Ecto neural progenitor cell (in vitro differentiated cells): ENCODE measurements at regions not wholly inside any gene's neighbourhood (a gene's known extent, or its start where the extent isn't known, plus 50 kb on each side); places are given as distances from the start of the nearest gene placed in this dataset.

Source experiments
- DNase-seq: peaks from one replicate; pipeline ENCODE4 v3.0.0-alpha.2; 2018; ENCODE audit warnings: low spot score

GRCh38 chr13:74084375-74084935 is 49.7 kb downstream of the KLF12 start:
- no peak for DNase-seq

GRCh38 chr13:74082741-74083160 is 51.5 kb downstream of the KLF12 start:
- DNase-seq: no peak

GRCh38 chr13:74080762-74081161 is 53.4 kb downstream of the KLF12 start:
- DNase-seq: no peak

- DNase-seq: no peak
These were observed 56.4 kb downstream of the KLF12 start for GRCh38 chr13:74077792-74078191.

- no peak for DNase-seq
These were observed 56.8 kb downstream of the KLF12 start for GRCh38 chr13:74077375-74077774.

- DNase-seq: no peak
These were observed 59.5 kb downstream of the KLF12 start for GRCh38 chr13:74074723-74075122.

- no peak for DNase-seq
These were observed 60.9 kb downstream of the KLF12 start for GRCh38 chr13:74073274-74073673.

- DNase-seq: no peak
These were observed 63.7 kb downstream of the KLF12 start for GRCh38 chr13:74070513-74070912.

GRCh38 chr13:74070065-74070464 is 64.1 kb downstream of the KLF12 start:
- DNase-seq: no peak

GRCh38 chr13:74068471-74068870 is 65.7 kb downstream of the KLF12 start:
- DNase-seq: no peak

GRCh38 chr13:74067818-74068217 is 66.4 kb downstream of the KLF12 start:
- DNase-seq: no peak

GRCh38 chr13:74066937-74067336 is 67.3 kb downstream of the KLF12 start:
- DNase-seq: no peak

GRCh38 chr13:74064805-74065312 is 69.3 kb downstream of the KLF12 start:
- no peak for DNase-seq

GRCh38 chr13:74063533-74064100 is 70.6 kb downstream of the KLF12 start:
- DNase-seq: no peak

GRCh38 chr13:74062933-74063332 is 71.3 kb downstream of the KLF12 start:
- no peak for DNase-seq

GRCh38 chr13:74061926-74062595 is 72.1 kb downstream of the KLF12 start:
- DNase-seq: no peak

GRCh38 chr13:74056801-74057542 is 77.2 kb downstream of the KLF12 start:
- DNase-seq: no peak

GRCh38 chr13:74052402-74052928 is 81.7 kb downstream of the KLF12 start:
- DNase-seq: no peak

- DNase-seq: no peak
These were observed 85.4 kb downstream of the KLF12 start for GRCh38 chr13:74048756-74049155.

GRCh38 chr13:74047931-74048600 is 86.1 kb downstream of the KLF12 start:
- no peak for DNase-seq

- DNase-seq: no peak
These were observed 87.8 kb downstream of the KLF12 start for GRCh38 chr13:74046431-74046830.

GRCh38 chr13:74045583-74045982 is 88.6 kb downstream of the KLF12 start:
- DNase-seq: no peak
